CD4-positive, alpha-beta T cell treated with Interferon gamma for 1 hour (primary cell): ENCODE measurements at regions not wholly inside any gene's neighbourhood (a gene's known extent, or its start where the extent isn't known, plus 50 kb on each side); places are given as distances from the start of the nearest gene placed in this dataset.

ENCODE experiments used
- DNase-seq: peaks from one replicate; pipeline ENCODE4 v3.0.0-alpha.2; 2020

- no peak for DNase-seq
These were observed 91.3 kb downstream of the BBS10 start for GRCh38 chr12:76256904-76257303.

GRCh38 chr12:76256321-76256720, 91.9 kb downstream of the BBS10 start:
- no peak for DNase-seq

- no peak for DNase-seq
These were observed 92.5 kb downstream of the BBS10 start for GRCh38 chr12:76255692-76256091.

GRCh38 chr12:76255281-76255680, 92.9 kb downstream of the BBS10 start:
- DNase-seq = no peak

- DNase-seq = no peak
These were observed 96.2 kb downstream of the BBS10 start for GRCh38 chr12:76252031-76252430.

GRCh38 chr12:76250256-76250655, 98.0 kb downstream of the BBS10 start:
- DNase-seq = no peak

- no peak for DNase-seq
These were observed 98.7 kb downstream of the BBS10 start for GRCh38 chr12:76249501-76249900.

GRCh38 chr12:76247992-76248391, 100.2 kb downstream of the BBS10 start:
- DNase-seq = no peak

GRCh38 chr12:76247026-76247646, 101.1 kb downstream of the BBS10 start:
- DNase-seq = no peak

- DNase-seq = no peak
These were observed 101.6 kb downstream of the BBS10 start for GRCh38 chr12:76246611-76247010.

- no peak for DNase-seq
These were observed 103.9 kb downstream of the BBS10 start for GRCh38 chr12:76244300-76244699.

- no peak for DNase-seq
These were observed 105.2 kb downstream of the BBS10 start for GRCh38 chr12:76242813-76243550.

GRCh38 chr12:76241371-76241770, 106.8 kb downstream of the BBS10 start:
- DNase-seq = no peak

GRCh38 chr12:76240281-76240680, 107.9 kb downstream of the BBS10 start:
- no peak for DNase-seq

- no peak for DNase-seq
These were observed 109.5 kb downstream of the BBS10 start for GRCh38 chr12:76238688-76239087.

- DNase-seq = no peak
These were observed 111.0 kb downstream of the BBS10 start for GRCh38 chr12:76237086-76237701.

GRCh38 chr12:76236640-76237039, 111.6 kb downstream of the BBS10 start:
- no peak for DNase-seq

- no peak for DNase-seq
These were observed 113.5 kb downstream of the BBS10 start for GRCh38 chr12:76234741-76235140.

GRCh38 chr12:76232013-76232412, 116.2 kb downstream of the BBS10 start:
- DNase-seq = no peak

- no peak for DNase-seq
These were observed 121.3 kb downstream of the BBS10 start for GRCh38 chr12:76226956-76227355.

- no peak for DNase-seq
These were observed 121.8 kb downstream of the BBS10 start for GRCh38 chr12:76226397-76226796.

GRCh38 chr12:76223869-76224268, 124.3 kb downstream of the BBS10 start:
- DNase-seq = no peak

GRCh38 chr12:76220980-76221379, 127.2 kb downstream of the BBS10 start:
- DNase-seq = no peak

GRCh38 chr12:76219806-76220205, 128.4 kb downstream of the BBS10 start:
- no peak for DNase-seq
